T-helper 17 cell (primary cell): ENCODE measurements at regions not wholly inside any gene's neighbourhood (a gene's known extent, or its start where the extent isn't known, plus 50 kb on each side); places are given as distances from the start of the nearest gene placed in this dataset.

Experiments
- ATAC-seq: fragments of 150-1000 bp; cut with Tn5 transposase; 2 replicates; pipeline ENCODE4 v1.10.0; 2021; ENCODE audit warnings: mild to moderate bottlenecking, moderate library complexity
- DNase-seq, 3 donors: peaks; one replicate each; pipeline versions ENCODE4 v3.0.0 to v3.0.0-alpha.2; 2020 to 2021
- H3K9me3 ChIP-seq: one replicate; pipeline ENCODE4 v1.7.0; 2013; ENCODE audit warnings: low read length, mild to moderate bottlenecking; ENCODE audit not compliant: control insufficient read depth, poor library complexity, severe bottlenecking
- H3K27ac Mint-ChIP-seq: one replicate; pipeline ENCODE4 v1.8.0; 2022; ENCODE audit warnings: mild to moderate bottlenecking, moderate library complexity, mixed read lengths
- H3K27me3 Mint-ChIP-seq: one replicate; pipeline ENCODE4 v1.8.0; 2022; ENCODE audit warnings: mixed read lengths
- H3K36me3 Mint-ChIP-seq: one replicate; pipeline ENCODE4 v1.8.0; 2022; ENCODE audit warnings: low read depth, mixed read lengths
- H3K4me1 Mint-ChIP-seq: one replicate; pipeline ENCODE4 v1.8.0; 2022; ENCODE audit warnings: mild to moderate bottlenecking, mixed read lengths
- H3K4me3 Mint-ChIP-seq: one replicate; pipeline ENCODE4 v1.8.0; 2022; ENCODE audit warnings: mild to moderate bottlenecking, moderate library complexity, mixed read lengths

GRCh38 chr2:20882466-20883170, 59.7 kb upstream of the LDAH start:
- Mint-ChIP-seq H3K4me1 (no peaks in the 10 kb centered on the region), H3K4me3 (no peak overlapping the region), H3K27me3 (peaks cover 5% of the 10 kb centered on the region), H3K27ac (no peak overlapping the region), H3K36me3 (peaks cover 6% of the 10 kb centered on the region)
- H3K9me3 ChIP-seq, result no peaks in the 10 kb centered on the region
- ATAC-seq (no peak), DNase-seq (no peak)

GRCh38 chr2:20880221-20880771, 57.4 kb upstream of the LDAH start:
- H3K4me1 Mint-ChIP-seq, result no peaks in the 10 kb centered on the region
- no peak for DNase-seq
- no peaks in the 10 kb centered on the region for H3K9me3 ChIP-seq
- no peak for ATAC-seq
- H3K36me3 Mint-ChIP-seq, result peaks cover 6% of the 10 kb centered on the region
- H3K27ac Mint-ChIP-seq, result no peak overlapping the region
- H3K4me3 Mint-ChIP-seq, result no peak overlapping the region
- H3K27me3 Mint-ChIP-seq, result no peaks in the 10 kb centered on the region

GRCh38 chr2:20879221-20879620, 56.3 kb upstream of the LDAH start:
- Mint-ChIP-seq H3K27ac (no peak overlapping the region), H3K27me3 (no peaks in the 10 kb centered on the region), H3K4me3 (no peak overlapping the region), H3K4me1 (no peaks in the 10 kb centered on the region), H3K36me3 (peaks cover 4% of the 10 kb centered on the region)
- ATAC-seq, result no peak
- DNase-seq, result no peak
- no peaks in the 10 kb centered on the region for H3K9me3 ChIP-seq

GRCh38 chr2:20877960-20878359, 55.1 kb upstream of the LDAH start:
- no peak for DNase-seq
- no peak overlapping the region for H3K4me3 Mint-ChIP-seq
- no peak overlapping the region for H3K27ac Mint-ChIP-seq
- H3K36me3 Mint-ChIP-seq, result peaks cover 2% of the 10 kb centered on the region
- H3K9me3 ChIP-seq, result no peaks in the 10 kb centered on the region
- H3K27me3 Mint-ChIP-seq, result peaks cover 3% of the 10 kb centered on the region
- H3K4me1 Mint-ChIP-seq, result no peaks in the 10 kb centered on the region
- no peak for ATAC-seq
